ENCODE measurements at regions not wholly inside any gene's neighbourhood (a gene's known extent, or its start where the extent isn't known, plus 50 kb on each side); places are given as distances from the start of the nearest gene placed in this dataset.

- Histone ChIP-seq H4K20me1 (ENCODE audit: insufficient read depth, low read length) (no peaks in the 10 kb centered on the region), H3K9me3 (ENCODE audit: insufficient read depth, low read length) (no peaks in the 10 kb centered on the region), H3K36me3 (replicated peaks; ENCODE audit: low read depth, low read length) (no peaks in the 10 kb centered on the region), H3K4me1 (ENCODE audit: low read length) (no peaks in the 10 kb centered on the region), H3K79me2 (ENCODE audit: low read length) (no peaks in the 10 kb centered on the region), H3K27ac (ENCODE audit: low read length) (no peak overlapping the region), H2AFZ (ENCODE audit: low read depth, low read length) (no peak overlapping the region), H3K4me2 (ENCODE audit: low read length) (peak overlapping the region; percentile 20; the same call in 1 of the 2 replicates), H3K4me3 (ENCODE audit: low read length) (no peak overlapping the region), H3K27me3 (ENCODE audit: low read depth, low read length) (no peaks in the 10 kb centered on the region), H3K9ac (ENCODE audit: low read length) (no peak overlapping the region)
- TF ChIP-seq CTCF (IDR thresholded peaks at IDR 0.05; ENCODE audit: low read depth, low read length): no peak
- TF ChIP-seq EZH2phosphoT487 (IDR thresholded peaks at IDR 0.05; ENCODE audit: low read depth): no peak
Measured at GRCh38 chr3:117846238-117846637, 1136.7 kb downstream of the TUSC7 start.

- no peak overlapping the region for H3K4me2 ChIP-seq (ENCODE audit: low read length)
- no peaks in the 10 kb centered on the region for H4K20me1 ChIP-seq (ENCODE audit: insufficient read depth, low read length)
- H3K4me3 ChIP-seq (ENCODE audit: low read length): no peak overlapping the region
- H3K27ac ChIP-seq (ENCODE audit: low read length): no peak overlapping the region
- H3K9me3 ChIP-seq (ENCODE audit: insufficient read depth, low read length): no peaks in the 10 kb centered on the region
- H3K27me3 ChIP-seq (ENCODE audit: low read depth, low read length): no peaks in the 10 kb centered on the region
- H3K4me1 ChIP-seq (ENCODE audit: low read length): no peaks in the 10 kb centered on the region
- no peaks in the 10 kb centered on the region for H3K79me2 ChIP-seq (ENCODE audit: low read length)
- H3K9ac ChIP-seq (ENCODE audit: low read length): no peak overlapping the region
- no peak overlapping the region for H2AFZ ChIP-seq (ENCODE audit: low read depth, low read length)
- TF ChIP-seq EZH2phosphoT487 (IDR thresholded peaks at IDR 0.05; ENCODE audit: low read depth) (no peak), CTCF (IDR thresholded peaks at IDR 0.05; ENCODE audit: low read depth, low read length) (no peak)
- no peaks in the 10 kb centered on the region for H3K36me3 ChIP-seq (replicated peaks; ENCODE audit: low read depth, low read length)
Measured at GRCh38 chr3:117848606-117849005, 1139.0 kb downstream of the TUSC7 start.

- H3K36me3 ChIP-seq (replicated peaks; ENCODE audit: low read depth, low read length): no peaks in the 10 kb centered on the region
- H3K9ac ChIP-seq (ENCODE audit: low read length): no peak overlapping the region
- no peak overlapping the region for H3K4me3 ChIP-seq (ENCODE audit: low read length)
- no peaks in the 10 kb centered on the region for H4K20me1 ChIP-seq (ENCODE audit: insufficient read depth, low read length)
- H3K9me3 ChIP-seq (ENCODE audit: insufficient read depth, low read length): no peaks in the 10 kb centered on the region
- H3K27ac ChIP-seq (ENCODE audit: low read length): no peak overlapping the region
- no peaks in the 10 kb centered on the region for H3K4me1 ChIP-seq (ENCODE audit: low read length)
- H3K27me3 ChIP-seq (ENCODE audit: low read depth, low read length): no peaks in the 10 kb centered on the region
- H3K79me2 ChIP-seq (ENCODE audit: low read length): no peaks in the 10 kb centered on the region
- no peak overlapping the region for H3K4me2 ChIP-seq (ENCODE audit: low read length)
- no peak for TF ChIP-seq CTCF (IDR thresholded peaks at IDR 0.05; ENCODE audit: low read depth, low read length)
- no peak for TF ChIP-seq EZH2phosphoT487 (IDR thresholded peaks at IDR 0.05; ENCODE audit: low read depth)
- H2AFZ ChIP-seq (ENCODE audit: low read depth, low read length): no peak overlapping the region
Measured at GRCh38 chr3:117853923-117854668, 1144.5 kb downstream of the TUSC7 start.

GRCh38 chr3:117856354-117856753, 1146.8 kb downstream of the TUSC7 start:
- Histone ChIP-seq H3K4me2 (ENCODE audit: low read length) (no peak overlapping the region), H3K36me3 (replicated peaks; ENCODE audit: low read depth, low read length) (no peaks in the 10 kb centered on the region), H2AFZ (ENCODE audit: low read depth, low read length) (no peak overlapping the region), H3K27me3 (ENCODE audit: low read depth, low read length) (no peaks in the 10 kb centered on the region), H3K9ac (ENCODE audit: low read length) (no peak overlapping the region), H3K79me2 (ENCODE audit: low read length) (no peaks in the 10 kb centered on the region), H3K27ac (ENCODE audit: low read length) (no peak overlapping the region), H3K4me1 (ENCODE audit: low read length) (no peaks in the 10 kb centered on the region), H3K9me3 (ENCODE audit: insufficient read depth, low read length) (no peaks in the 10 kb centered on the region), H4K20me1 (ENCODE audit: insufficient read depth, low read length) (no peaks in the 10 kb centered on the region), H3K4me3 (ENCODE audit: low read length) (no peak overlapping the region)
- TF ChIP-seq EZH2phosphoT487 (IDR thresholded peaks at IDR 0.05; ENCODE audit: low read depth) (no peak), CTCF (IDR thresholded peaks at IDR 0.05; ENCODE audit: low read depth, low read length) (no peak)

Measured in OCI-LY3 (cell line).